ENCODE measurements at regions not wholly inside any gene's neighbourhood (a gene's known extent, or its start where the extent isn't known, plus 50 kb on each side); places are given as distances from the start of the nearest gene placed in this dataset.

- H3K4me3 ChIP-seq: no peak overlapping the region
- no peak overlapping the region for H3K27ac ChIP-seq
- in situ Hi-C loops (cut with MboI; ENCODE audit: low pct_unique_long_range_greater_than_20kb in 2 of 9, low sequenced_read_pairs in 9 of 9, unreplicated experiment in 9 of 9): no loop called here
- H3K4me1 ChIP-seq (replicated peaks in 1 of 2): peaks cover 0 to 10% of the 10 kb centered on the region in 2 donors
- 20 to 91% (median 81%) methylated on average over 1 to 4 of the region's 4 CpGs; no CpG with 5 or more reads in 4 of the 10 experiments for WGBS, 10 experiments
- no peak for ATAC-seq (replicated peaks in 6 of 8)
These were observed 100.3 kb upstream of the GRIK3 start for GRCh38 chr1:37134599-37134998.

- 0 to 100% (median 71%) methylated on average over 1 to 8 of the region's 8 CpGs; no CpG with 5 or more reads in 1 of the 10 experiments for WGBS, 10 experiments
- Histone ChIP-seq H3K27ac (no peak overlapping the region), H3K4me3 (no peak overlapping the region), H3K4me1 (replicated peaks in 1 of 2) (peaks cover 0 to 10% of the 10 kb centered on the region in 2 donors)
- no peak for ATAC-seq (replicated peaks in 6 of 8)
- in situ Hi-C loops (cut with MboI; ENCODE audit: low pct_unique_long_range_greater_than_20kb in 2 of 9, low sequenced_read_pairs in 9 of 9, unreplicated experiment in 9 of 9): no loop called here
These were observed 100.7 kb upstream of the GRIK3 start for GRCh38 chr1:37135032-37135431.

GRCh38 chr1:37137014-37137413 is 102.7 kb upstream of the GRIK3 start:
- Histone ChIP-seq H3K4me1 (replicated peaks in 1 of 2) (peaks cover 0 to 10% of the 10 kb centered on the region in 2 donors), H3K4me3 (no peak overlapping the region), H3K27ac (no peak overlapping the region)
- peak in 4 of 8 experiments; percentile 12 to 52 (median 27) for ATAC-seq (replicated peaks in 6 of 8)
- in situ Hi-C loops (cut with MboI; ENCODE audit: low pct_unique_long_range_greater_than_20kb in 2 of 9, low sequenced_read_pairs in 9 of 9, unreplicated experiment in 9 of 9): no loop called here
- WGBS, 10 experiments: 0 to 74% (median 55%) methylated on average over 1 to 7 of the region's 7 CpGs; no CpG with 5 or more reads in 1 of the 10 experiments

DNA sequence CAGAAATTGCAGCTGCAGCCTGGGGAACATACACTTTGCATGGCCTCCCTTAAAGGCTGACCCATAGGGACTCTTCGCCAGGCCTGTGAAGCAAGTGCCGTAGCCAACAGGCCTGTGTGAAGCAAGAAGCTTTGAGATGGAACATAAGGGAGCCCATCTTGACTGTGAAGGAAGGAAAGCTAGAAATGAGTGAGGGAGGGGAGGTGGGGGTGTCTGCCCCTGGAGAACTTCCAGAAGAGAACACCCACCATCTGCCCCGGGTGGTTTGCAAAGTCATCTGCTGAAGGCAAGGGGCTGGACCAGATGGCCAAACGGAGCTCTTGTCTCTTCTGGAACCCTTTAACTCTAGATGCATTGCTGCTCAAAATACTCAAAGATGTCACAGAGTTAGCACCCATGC is 103.3 kb upstream of the GRIK3 start:
- 0 to 88% (median 71%) methylated on average over 1 to 4 of the region's 4 CpGs; no CpG with 5 or more reads in 3 of the 10 experiments for WGBS, 10 experiments
- no peak for ATAC-seq (replicated peaks in 6 of 8)
- H3K27ac ChIP-seq: no peak overlapping the region
- no peak overlapping the region for H3K4me3 ChIP-seq
- in situ Hi-C loops (cut with MboI; ENCODE audit: low pct_unique_long_range_greater_than_20kb in 2 of 9, low sequenced_read_pairs in 9 of 9, unreplicated experiment in 9 of 9): no loop called here
- H3K4me1 ChIP-seq (replicated peaks in 1 of 2): peaks cover 0 to 10% of the 10 kb centered on the region in 2 donors

GRCh38 chr1:37143800-37144199 is 109.5 kb upstream of the GRIK3 start:
- Histone ChIP-seq H3K4me1 (replicated peaks in 1 of 2) (no peaks in the 10 kb centered on the region), H3K27ac (no peak overlapping the region), H3K4me3 (no peak overlapping the region)
- 0 to 67% (median 15%) methylated on average over 1 to 5 of the region's 5 CpGs; no CpG with 5 or more reads in 2 of the 10 experiments for WGBS, 10 experiments
- ATAC-seq (replicated peaks in 6 of 8): no peak
- in situ Hi-C loops (cut with MboI; ENCODE audit: low pct_unique_long_range_greater_than_20kb in 2 of 9, low sequenced_read_pairs in 9 of 9, unreplicated experiment in 9 of 9): no loop called here

DNA sequence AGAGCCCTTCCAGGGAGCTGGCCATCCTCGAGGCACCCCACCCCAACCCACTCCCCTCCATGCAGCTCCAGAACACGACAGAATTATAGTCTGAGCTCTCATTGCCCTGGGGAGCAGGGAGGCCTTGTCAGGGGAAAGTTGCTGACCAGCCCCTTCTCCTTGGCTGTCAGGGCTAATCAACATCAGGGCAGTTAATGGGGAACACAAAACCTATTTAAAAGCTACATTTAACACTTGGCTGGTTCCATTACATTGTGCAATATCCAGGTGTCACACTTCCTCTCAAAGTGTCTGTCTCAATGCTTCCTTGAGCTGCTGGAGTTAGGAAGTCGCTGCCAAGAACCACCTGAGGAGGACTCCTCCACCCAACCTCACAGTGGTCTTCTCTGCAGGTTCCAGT is 111.8 kb upstream of the GRIK3 start:
- no peak overlapping the region for H3K27ac ChIP-seq
- in situ Hi-C loops (cut with MboI; ENCODE audit: low pct_unique_long_range_greater_than_20kb in 2 of 9, low sequenced_read_pairs in 9 of 9, unreplicated experiment in 9 of 9): no loop called here
- no peak for ATAC-seq (replicated peaks in 6 of 8)
- no peak overlapping the region for H3K4me3 ChIP-seq
- WGBS, 10 experiments: 0 to 57% (median 37%) methylated on average over 1 to 3 of the region's 3 CpGs; no CpG with 5 or more reads in 2 of the 10 experiments
- H3K4me1 ChIP-seq (replicated peaks in 1 of 2): peaks cover 5 to 6% of the 10 kb centered on the region in 2 donors

DNA sequence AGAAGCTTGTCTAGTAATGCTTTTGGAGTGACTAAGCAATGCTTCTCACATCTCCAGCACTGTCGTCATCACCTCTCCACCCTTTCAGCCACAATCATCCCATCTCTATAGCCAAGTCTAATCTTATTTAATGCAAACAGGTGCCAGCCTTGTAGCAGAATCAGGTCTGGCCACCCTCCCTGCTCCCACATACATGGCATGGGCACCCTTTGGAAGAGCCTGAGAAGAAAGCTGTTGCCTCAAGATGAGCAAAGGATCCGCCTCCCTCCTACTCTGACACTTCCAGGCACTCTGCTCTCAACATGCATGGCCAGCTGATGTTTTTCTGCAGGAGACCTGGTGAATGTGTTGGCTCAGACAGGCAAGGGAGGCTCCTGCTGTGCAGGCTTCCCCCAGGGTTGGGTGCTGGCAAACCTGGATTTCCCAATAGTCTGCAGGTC is 113.1 kb upstream of the GRIK3 start:
- Histone ChIP-seq H3K4me3 (no peak overlapping the region), H3K27ac (no peak overlapping the region), H3K4me1 (replicated peaks in 1 of 2) (peaks cover 6 to 7% of the 10 kb centered on the region in 2 donors)
- ATAC-seq (replicated peaks in 6 of 8): peak in 2 of 8 experiments; percentile 46 to 60
- in situ Hi-C loops (cut with MboI; ENCODE audit: low pct_unique_long_range_greater_than_20kb in 2 of 9, low sequenced_read_pairs in 9 of 9, unreplicated experiment in 9 of 9): no loop called here
- 0 to 100% (median 85%) methylated on average over 1 to 2 of the region's 2 CpGs; no CpG with 5 or more reads in 4 of the 10 experiments for WGBS, 10 experiments

DNA sequence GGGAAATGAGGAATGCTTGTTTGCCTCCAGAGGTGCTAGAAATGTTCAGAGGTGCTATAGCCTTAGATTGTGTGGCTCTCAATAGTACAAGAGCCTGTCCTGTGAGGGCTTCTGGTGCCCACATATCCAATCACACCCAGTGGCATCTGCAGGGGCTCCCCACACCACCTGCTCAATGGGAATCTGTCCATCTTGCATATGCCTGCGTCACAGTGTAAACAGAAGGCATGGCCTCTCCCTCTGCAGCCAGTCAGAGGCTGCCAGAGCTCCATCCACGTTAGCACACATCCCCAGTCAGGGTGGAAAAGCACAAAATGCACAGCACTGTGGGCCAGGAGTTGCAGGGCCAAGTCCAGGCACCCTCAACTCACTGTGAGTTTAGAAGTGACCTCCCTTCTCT is 113.6 kb upstream of the GRIK3 start:
- Histone ChIP-seq H3K27ac (no peak overlapping the region), H3K4me3 (no peak overlapping the region), H3K4me1 (replicated peaks in 1 of 2) (peaks cover 6 to 7% of the 10 kb centered on the region in 2 donors)
- in situ Hi-C loops (cut with MboI; ENCODE audit: low pct_unique_long_range_greater_than_20kb in 2 of 9, low sequenced_read_pairs in 9 of 9, unreplicated experiment in 9 of 9): no loop called here
- 66 to 69% (median 67%) methylated on average over 1 to 2 of the region's 2 CpGs; no CpG with 5 or more reads in 7 of the 10 experiments for WGBS, 10 experiments
- no peak for ATAC-seq (replicated peaks in 6 of 8)

GRCh38 chr1:37148663-37149062 is 114.3 kb upstream of the GRIK3 start:
- 40 to 100% (median 89%) methylated on average over 1 of the region's 1 CpG; no CpG with 5 or more reads in 6 of the 10 experiments for WGBS, 10 experiments
- H3K4me3 ChIP-seq: no peak overlapping the region
- H3K27ac ChIP-seq: no peak overlapping the region
- ATAC-seq (replicated peaks in 6 of 8): no peak
- in situ Hi-C loops (cut with MboI; ENCODE audit: low pct_unique_long_range_greater_than_20kb in 2 of 9, low sequenced_read_pairs in 9 of 9, unreplicated experiment in 9 of 9): no loop called here
- H3K4me1 ChIP-seq (replicated peaks in 1 of 2): peaks cover 6 to 10% of the 10 kb centered on the region in 2 donors

DNA sequence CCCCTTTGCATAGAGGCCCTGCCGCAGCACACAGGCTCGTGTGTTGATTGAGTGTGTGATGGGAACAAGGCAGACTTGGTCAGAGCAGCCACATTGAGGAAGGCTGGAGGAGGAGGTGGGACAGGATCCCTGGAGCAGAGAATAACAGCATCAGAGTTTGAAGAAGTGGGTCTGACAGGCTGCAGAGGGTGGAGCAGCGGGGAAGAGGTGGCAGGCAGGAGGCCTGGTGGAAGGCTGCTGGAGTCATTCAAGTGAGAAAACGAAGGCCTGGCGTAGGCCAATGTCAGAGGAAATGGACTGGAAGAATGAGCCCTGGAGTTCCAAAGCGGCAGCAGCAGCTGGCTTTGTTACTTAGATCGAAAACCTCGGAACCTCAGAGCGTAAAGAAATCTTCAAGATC is 115.0 kb upstream of the GRIK3 start:
- WGBS, 10 experiments: 13 to 53% (median 20%) methylated on average over 1 to 8 of the region's 9 CpGs; no CpG with 5 or more reads in 1 of the 10 experiments
- Histone ChIP-seq H3K27ac (no peak overlapping the region), H3K4me1 (replicated peaks in 1 of 2) (peaks cover 6 to 12% of the 10 kb centered on the region in 2 donors), H3K4me3 (no peak overlapping the region)
- in situ Hi-C loops (cut with MboI; ENCODE audit: low pct_unique_long_range_greater_than_20kb in 2 of 9, low sequenced_read_pairs in 9 of 9, unreplicated experiment in 9 of 9): no loop called here
- ATAC-seq (replicated peaks in 6 of 8): peak in 4 of 8 experiments; percentile 39 to 75 (median 66)

- Histone ChIP-seq H3K4me1 (replicated peaks in 1 of 2) (peaks cover 6 to 12% of the 10 kb centered on the region in 2 donors), H3K27ac (no peak overlapping the region), H3K4me3 (no peak overlapping the region)
- no peak for ATAC-seq (replicated peaks in 6 of 8)
- in situ Hi-C loops (cut with MboI; ENCODE audit: low pct_unique_long_range_greater_than_20kb in 2 of 9, low sequenced_read_pairs in 9 of 9, unreplicated experiment in 9 of 9): no loop called here
- 0 to 66% (median 53%) methylated on average over 1 to 5 of the region's 5 CpGs; no CpG with 5 or more reads in 4 of the 10 experiments for WGBS, 10 experiments
These were observed 116.7 kb upstream of the GRIK3 start for GRCh38 chr1:37150986-37151385.

DNA sequence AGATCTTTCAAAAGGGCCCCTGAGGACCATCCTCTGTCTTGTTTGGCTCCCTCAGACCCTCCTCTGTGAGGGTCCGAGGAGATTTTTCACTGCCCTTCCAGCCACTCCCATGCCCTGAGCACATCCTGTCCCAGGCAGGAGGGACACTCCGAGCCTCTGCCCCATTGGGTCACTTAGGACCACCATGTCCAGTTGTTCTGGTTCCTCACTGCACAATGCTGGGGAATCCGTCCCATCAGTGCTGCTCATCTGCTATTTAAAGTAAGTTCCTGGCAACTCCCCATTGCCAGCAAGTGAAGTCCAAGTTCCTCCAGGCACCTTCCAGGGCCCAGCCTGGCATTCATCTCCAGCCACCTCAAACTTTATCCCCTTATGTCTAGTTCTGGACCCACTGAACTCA is 117.5 kb upstream of the GRIK3 start:
- no peak for ATAC-seq (replicated peaks in 6 of 8)
- Histone ChIP-seq H3K4me3 (no peak overlapping the region), H3K4me1 (replicated peaks in 1 of 2) (peaks cover 6 to 12% of the 10 kb centered on the region in 2 donors), H3K27ac (no peak overlapping the region)
- WGBS, 10 experiments: 0 to 100% (median 100%) methylated on average over 1 of the region's 3 CpGs; no CpG with 5 or more reads in 5 of the 10 experiments
- in situ Hi-C loops (cut with MboI; ENCODE audit: low pct_unique_long_range_greater_than_20kb in 2 of 9, low sequenced_read_pairs in 9 of 9, unreplicated experiment in 9 of 9): no loop called here

- in situ Hi-C loops (cut with MboI; ENCODE audit: low pct_unique_long_range_greater_than_20kb in 2 of 9, low sequenced_read_pairs in 9 of 9, unreplicated experiment in 9 of 9): no loop called here
These were observed 118.2 kb upstream of the GRIK3 start for GRCh38 chr1:37152491-37152890.

More at GRCh38 chr1:37152491-37152890, 118.2 kb upstream of the GRIK3 start:
- Histone ChIP-seq H3K4me1 (replicated peaks in 1 of 2) (peaks cover 6 to 12% of the 10 kb centered on the region in 2 donors), H3K27ac (no peak overlapping the region), H3K4me3 (no peak overlapping the region)
- ATAC-seq (replicated peaks in 6 of 8): no peak
- WGBS, 10 experiments: 0 to 98% (median 73%) methylated on average over 1 to 6 of the region's 6 CpGs; no CpG with 5 or more reads in 2 of the 10 experiments

Measured in motor neuron (in vitro differentiated cells).